ENCODE measurements at regions not wholly inside any gene's neighbourhood (a gene's known extent, or its start where the extent isn't known, plus 50 kb on each side); places are given as distances from the start of the nearest gene placed in this dataset.

GRCh38 chr13:72530471-72530870 is 197.0 kb downstream of the MZT1 start:
- peak; percentile 72 for DNase-seq (ENCODE audit: low read depth)

GRCh38 chr13:72527333-72527732 is 200.1 kb downstream of the MZT1 start:
- DNase-seq (ENCODE audit: low read depth), result no peak

- no peak for DNase-seq (ENCODE audit: low read depth)
Observed at GRCh38 chr13:72523593-72523992, 203.8 kb downstream of the MZT1 start.

- no peak for DNase-seq (ENCODE audit: low read depth)
Observed at GRCh38 chr13:72523049-72523448, 204.4 kb downstream of the MZT1 start.

- DNase-seq (ENCODE audit: low read depth), result no peak
Observed at GRCh38 chr13:72521940-72522661, 205.3 kb downstream of the MZT1 start.

- DNase-seq (ENCODE audit: low read depth), result peak; percentile 13
Observed at GRCh38 chr13:72514146-72514545, 213.3 kb downstream of the MZT1 start.

GRCh38 chr13:72508392-72508791 is 219.0 kb downstream of the MZT1 start:
- no peak for DNase-seq (ENCODE audit: low read depth)

- DNase-seq (ENCODE audit: low read depth), result peak; percentile 38
Observed at GRCh38 chr13:72507416-72508199, 219.8 kb downstream of the MZT1 start.

GRCh38 chr13:72506706-72507105 is 220.7 kb downstream of the MZT1 start:
- no peak for DNase-seq (ENCODE audit: low read depth)

- peak; percentile 5 for DNase-seq (ENCODE audit: low read depth)
Observed at GRCh38 chr13:72505376-72505775, 222.1 kb downstream of the MZT1 start.

GRCh38 chr13:72504131-72504841 is 223.1 kb downstream of the MZT1 start:
- peak; percentile 61 for DNase-seq (ENCODE audit: low read depth)

GRCh38 chr13:72500851-72501250 is 226.6 kb downstream of the MZT1 start:
- no peak for DNase-seq (ENCODE audit: low read depth)

GRCh38 chr13:72495681-72496080 is 231.7 kb downstream of the MZT1 start:
- no peak for DNase-seq (ENCODE audit: low read depth)

- DNase-seq (ENCODE audit: low read depth), result no peak
Observed at GRCh38 chr13:72489751-72490150, 237.7 kb downstream of the MZT1 start.

GRCh38 chr13:72473321-72473720 is 254.1 kb downstream of the MZT1 start:
- no peak for DNase-seq (ENCODE audit: low read depth)

- DNase-seq (ENCODE audit: low read depth), result no peak
Observed at GRCh38 chr13:72469906-72470305, 257.5 kb downstream of the MZT1 start.

GRCh38 chr13:72463561-72463960 is 263.9 kb downstream of the MZT1 start:
- DNase-seq (ENCODE audit: low read depth), result no peak

GRCh38 chr13:72462726-72463125 is 264.7 kb downstream of the MZT1 start:
- no peak for DNase-seq (ENCODE audit: low read depth)

- no peak for DNase-seq (ENCODE audit: low read depth)
Observed at GRCh38 chr13:72462166-72462565, 265.3 kb downstream of the MZT1 start.

- DNase-seq (ENCODE audit: low read depth), result peak; percentile 4
Observed at GRCh38 chr13:72458701-72459100, 268.7 kb downstream of the MZT1 start.

- no peak for DNase-seq (ENCODE audit: low read depth)
Observed at GRCh38 chr13:72457151-72457550, 270.3 kb downstream of the MZT1 start.

GRCh38 chr13:72456486-72456885 is 270.9 kb downstream of the MZT1 start:
- DNase-seq (ENCODE audit: low read depth), result no peak

- DNase-seq (ENCODE audit: low read depth), result no peak
Observed at GRCh38 chr13:72453161-72453560, 274.3 kb downstream of the MZT1 start.

Data from EH (cell line).